SHP77 treated with DMSO at 0.1 percent for 48 hours (cell line): ENCODE measurements at regions not wholly inside any gene's neighbourhood (a gene's known extent, or its start where the extent isn't known, plus 50 kb on each side); places are given as distances from the start of the nearest gene placed in this dataset.
A peak's percentile ranks its signal among the peaks of the same experiment; 100 is the strongest.
"Not testable (repeated sequence)": the region's sequence is repeated elsewhere in the genome, so short reads cannot be mapped to it uniquely, and the experiment has no call there.

ENCODE experiments used
- DNase-seq: peaks from one replicate; lab custom pipeline; 2025; lab: John Stamatoyannopoulos, UW

- DNase-seq, result no peak
Measured at GRCh38 chr6:76275746-76276145, 203.3 kb upstream of the IMPG1 start.

- DNase-seq, result no peak
Measured at GRCh38 chr6:76264468-76264867, 192.0 kb upstream of the IMPG1 start.

- DNase-seq, result no peak
Measured at GRCh38 chr6:76262240-76262639, 189.8 kb upstream of the IMPG1 start.

GRCh38 chr6:76250666-76251065 lies 178.2 kb upstream of the IMPG1 start:
- no peak for DNase-seq

GRCh38 chr6:76247527-76247926 lies 175.1 kb upstream of the IMPG1 start:
- DNase-seq, result no peak

- no peak for DNase-seq
Measured at GRCh38 chr6:76240092-76240491, 167.6 kb upstream of the IMPG1 start.

- DNase-seq, result peak; percentile 14
Measured at GRCh38 chr6:76230711-76231110, 158.2 kb upstream of the IMPG1 start.

GRCh38 chr6:76222189-76222588 lies 149.7 kb upstream of the IMPG1 start:
- DNase-seq, result no peak

GRCh38 chr6:76221525-76221924 lies 149.1 kb upstream of the IMPG1 start:
- no peak for DNase-seq

GRCh38 chr6:76220805-76221204 lies 148.3 kb upstream of the IMPG1 start:
- no peak for DNase-seq

- no peak for DNase-seq
Measured at GRCh38 chr6:76217606-76218005, 145.1 kb upstream of the IMPG1 start.

GRCh38 chr6:76214546-76214945 lies 142.1 kb upstream of the IMPG1 start:
- no peak for DNase-seq

GRCh38 chr6:76174722-76175121 lies 102.3 kb upstream of the IMPG1 start:
- DNase-seq, result no peak

- no peak for DNase-seq
Measured at GRCh38 chr6:76166874-76167273, 94.4 kb upstream of the IMPG1 start.

GRCh38 chr6:76166297-76166696 lies 93.8 kb upstream of the IMPG1 start:
- DNase-seq, result no peak

GRCh38 chr6:76165471-76166221 lies 93.2 kb upstream of the IMPG1 start:
- no peak for DNase-seq

- no peak for DNase-seq
Measured at GRCh38 chr6:76162811-76163210, 90.3 kb upstream of the IMPG1 start.

GRCh38 chr6:76157800-76158199 lies 85.3 kb upstream of the IMPG1 start:
- DNase-seq, result not testable (repeated sequence)

- no peak for DNase-seq
Measured at GRCh38 chr6:76135481-76135880, 63.0 kb upstream of the IMPG1 start.

- DNase-seq, result no peak
Measured at GRCh38 chr6:76134651-76135050, 62.2 kb upstream of the IMPG1 start.

GRCh38 chr6:76124018-76124417 lies 51.6 kb upstream of the IMPG1 start:
- DNase-seq, result no peak
